ENCODE measurements at regions not wholly inside any gene's neighbourhood (a gene's known extent, or its start where the extent isn't known, plus 50 kb on each side); places are given as distances from the start of the nearest gene placed in this dataset.

DNA sequence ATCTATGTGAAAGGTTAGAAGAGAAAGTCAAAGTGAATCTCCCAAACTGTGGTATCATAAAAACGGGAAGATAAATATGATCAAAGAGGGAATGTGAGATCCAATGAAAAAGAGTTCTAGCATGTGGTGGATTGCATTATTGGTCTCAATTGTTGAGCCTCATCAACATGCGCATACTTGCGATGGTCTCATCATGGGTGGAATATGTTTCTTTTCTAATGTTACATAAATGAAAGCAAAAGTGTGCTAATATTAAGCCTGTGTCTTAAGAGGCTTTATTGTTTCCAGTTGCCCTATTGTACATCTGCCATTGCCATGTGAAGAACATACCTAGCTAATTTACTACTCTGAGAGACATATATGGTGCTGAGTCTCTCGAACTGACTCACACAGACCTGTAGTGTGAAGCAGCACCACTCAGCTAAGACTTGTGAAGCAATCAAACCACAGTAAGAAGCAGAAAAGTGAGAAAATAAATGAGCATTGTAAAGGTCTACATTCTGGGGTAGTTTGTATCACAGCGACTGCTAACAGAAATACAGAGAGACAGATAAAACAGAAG, 645.5 kb upstream of the PCDH15 start:
- Mint-ChIP-seq H3K9me3 (ENCODE audit: unreplicated experiment) (no peaks in the 10 kb centered on the region), H3K4me3 (ENCODE audit: unreplicated experiment) (no peak overlapping the region), H3K27me3 (ENCODE audit: low read depth, unreplicated experiment) (no peaks in the 10 kb centered on the region), H3K4me1 (ENCODE audit: low read depth, unreplicated experiment) (no peaks in the 10 kb centered on the region), H3K27ac (ENCODE audit: unreplicated experiment) (no peak overlapping the region), H3K36me3 (ENCODE audit: low read depth, unreplicated experiment) (no peaks in the 10 kb centered on the region)
- no peak overlapping the region for H2AFZ ChIP-seq (ENCODE audit: low read depth, low read length)
- no peaks in the 10 kb centered on the region for H3K4me1 ChIP-seq (ENCODE audit: insufficient read depth, low read length)
- H3K27me3 ChIP-seq (ENCODE audit: insufficient read depth, low read length): no peaks in the 10 kb centered on the region
- FAIRE-seq (no peak), DNase-seq (ENCODE audit: low read depth) (no peak)
- H3K4me3 ChIP-seq (ENCODE audit: insufficient read depth, low read depth, low read length): no peak overlapping the region
- H4K20me1 ChIP-seq (ENCODE audit: insufficient read depth, low read length): no peaks in the 10 kb centered on the region
- no peak overlapping the region for H3K4me2 ChIP-seq (ENCODE audit: low read length)
- no peaks in the 10 kb centered on the region for H3K9me3 ChIP-seq (ENCODE audit: insufficient read depth, low read depth, low read length)
- no peak overlapping the region for H3K9ac ChIP-seq (ENCODE audit: low read length)
- no peaks in the 10 kb centered on the region for H3K79me2 ChIP-seq (ENCODE audit: insufficient read depth, low read length)
- no peak overlapping the region for H3K27ac ChIP-seq (ENCODE audit: low read depth, low read length)
- H3K36me3 ChIP-seq (ENCODE audit: insufficient read depth, low read length): no peaks in the 10 kb centered on the region
- TF ChIP-seq EZH2 (IDR thresholded peaks at IDR 0.05; ENCODE audit: insufficient read depth, low read length): no peak
- TF ChIP-seq, protein P1, sequence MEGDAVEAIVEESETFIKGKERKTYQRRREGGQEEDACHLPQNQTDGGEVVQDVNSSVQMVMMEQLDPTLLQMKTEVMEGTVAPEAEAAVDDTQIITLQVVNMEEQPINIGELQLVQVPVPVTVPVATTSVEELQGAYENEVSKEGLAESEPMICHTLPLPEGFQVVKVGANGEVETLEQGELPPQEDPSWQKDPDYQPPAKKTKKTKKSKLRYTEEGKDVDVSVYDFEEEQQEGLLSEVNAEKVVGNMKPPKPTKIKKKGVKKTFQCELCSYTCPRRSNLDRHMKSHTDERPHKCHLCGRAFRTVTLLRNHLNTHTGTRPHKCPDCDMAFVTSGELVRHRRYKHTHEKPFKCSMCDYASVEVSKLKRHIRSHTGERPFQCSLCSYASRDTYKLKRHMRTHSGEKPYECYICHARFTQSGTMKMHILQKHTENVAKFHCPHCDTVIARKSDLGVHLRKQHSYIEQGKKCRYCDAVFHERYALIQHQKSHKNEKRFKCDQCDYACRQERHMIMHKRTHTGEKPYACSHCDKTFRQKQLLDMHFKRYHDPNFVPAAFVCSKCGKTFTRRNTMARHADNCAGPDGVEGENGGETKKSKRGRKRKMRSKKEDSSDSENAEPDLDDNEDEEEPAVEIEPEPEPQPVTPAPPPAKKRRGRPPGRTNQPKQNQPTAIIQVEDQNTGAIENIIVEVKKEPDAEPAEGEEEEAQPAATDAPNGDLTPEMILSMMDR (IDR thresholded peaks at IDR 0.05; ENCODE audit: insufficient read depth, low read depth, low read length): no peak

DNA sequence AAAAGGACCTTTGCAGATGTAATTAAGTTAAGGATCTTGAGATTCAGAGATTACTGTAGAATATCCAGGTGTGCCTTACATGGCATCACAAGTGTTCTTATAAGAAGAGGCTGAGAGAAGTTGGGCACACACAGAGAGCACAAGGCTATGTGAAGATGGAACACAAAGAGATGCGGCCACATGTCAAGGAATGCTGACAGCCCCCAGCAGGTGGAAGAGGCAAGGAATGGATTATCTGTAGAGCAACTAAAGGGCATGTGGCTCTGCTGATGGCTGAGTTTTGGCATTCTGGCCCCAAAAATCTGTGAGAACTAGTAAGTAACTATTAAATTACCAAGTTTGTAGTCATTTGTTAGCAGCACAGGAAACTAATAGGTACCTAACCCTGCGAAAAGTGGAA, 640.7 kb upstream of the PCDH15 start:
- H3K9ac ChIP-seq (ENCODE audit: low read length): no peak overlapping the region
- H2AFZ ChIP-seq (ENCODE audit: low read depth, low read length): no peak overlapping the region
- FAIRE-seq (no peak), DNase-seq (ENCODE audit: low read depth) (no peak)
- TF ChIP-seq EZH2 (IDR thresholded peaks at IDR 0.05; ENCODE audit: insufficient read depth, low read length): no peak
- TF ChIP-seq, protein P1 (IDR thresholded peaks at IDR 0.05; ENCODE audit: insufficient read depth, low read depth, low read length): no peak
- Mint-ChIP-seq H3K4me3 (ENCODE audit: unreplicated experiment) (no peak overlapping the region), H3K9me3 (ENCODE audit: unreplicated experiment) (no peaks in the 10 kb centered on the region), H3K4me1 (ENCODE audit: low read depth, unreplicated experiment) (no peaks in the 10 kb centered on the region), H3K27me3 (ENCODE audit: low read depth, unreplicated experiment) (no peaks in the 10 kb centered on the region), H3K27ac (ENCODE audit: unreplicated experiment) (no peak overlapping the region), H3K36me3 (ENCODE audit: low read depth, unreplicated experiment) (no peaks in the 10 kb centered on the region)
- H3K4me3 ChIP-seq (ENCODE audit: insufficient read depth, low read depth, low read length): no peak overlapping the region
- no peaks in the 10 kb centered on the region for H3K79me2 ChIP-seq (ENCODE audit: insufficient read depth, low read length)
- no peaks in the 10 kb centered on the region for H3K9me3 ChIP-seq (ENCODE audit: insufficient read depth, low read depth, low read length)
- H3K27ac ChIP-seq (ENCODE audit: low read depth, low read length): no peak overlapping the region
- no peaks in the 10 kb centered on the region for H3K27me3 ChIP-seq (ENCODE audit: insufficient read depth, low read length)
- H4K20me1 ChIP-seq (ENCODE audit: insufficient read depth, low read length): no peaks in the 10 kb centered on the region
- no peaks in the 10 kb centered on the region for H3K36me3 ChIP-seq (ENCODE audit: insufficient read depth, low read length)
- no peaks in the 10 kb centered on the region for H3K4me1 ChIP-seq (ENCODE audit: insufficient read depth, low read length)
- H3K4me2 ChIP-seq (ENCODE audit: low read length): no peak overlapping the region

DNA sequence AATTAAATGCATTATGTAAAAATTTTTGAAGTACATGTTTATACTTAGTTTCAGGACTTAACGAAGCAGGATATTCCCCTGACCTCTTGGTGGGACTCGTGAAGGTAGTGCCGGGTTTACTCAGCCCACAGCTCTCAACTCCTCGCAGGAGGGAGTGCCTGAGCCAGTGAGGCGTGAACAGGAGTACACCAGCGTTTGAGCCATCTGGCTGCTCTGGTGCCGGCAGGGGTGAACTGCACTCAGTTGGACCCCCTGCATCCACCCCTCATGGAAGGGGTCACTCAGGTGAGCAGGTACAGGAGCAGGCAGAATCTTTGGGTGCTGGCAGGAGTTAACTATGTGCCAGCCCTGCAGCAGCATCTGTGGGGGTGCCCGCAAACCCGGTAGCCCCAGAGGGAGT, 625.1 kb upstream of the PCDH15 start:
- Histone ChIP-seq H3K9me3 (ENCODE audit: insufficient read depth, low read depth, low read length) (no peaks in the 10 kb centered on the region), H4K20me1 (ENCODE audit: insufficient read depth, low read length) (no peaks in the 10 kb centered on the region), H3K9ac (ENCODE audit: low read length) (no peak overlapping the region), H3K4me3 (ENCODE audit: insufficient read depth, low read depth, low read length) (no peak overlapping the region), H2AFZ (ENCODE audit: low read depth, low read length) (no peak overlapping the region), H3K27me3 (ENCODE audit: insufficient read depth, low read length) (no peaks in the 10 kb centered on the region), H3K79me2 (ENCODE audit: insufficient read depth, low read length) (no peaks in the 10 kb centered on the region), H3K36me3 (ENCODE audit: insufficient read depth, low read length) (no peaks in the 10 kb centered on the region), H3K4me2 (ENCODE audit: low read length) (no peak overlapping the region), H3K27ac (ENCODE audit: low read depth, low read length) (no peak overlapping the region), H3K4me1 (ENCODE audit: insufficient read depth, low read length) (no peaks in the 10 kb centered on the region)
- Mint-ChIP-seq H3K4me3 (ENCODE audit: unreplicated experiment) (no peak overlapping the region), H3K27me3 (ENCODE audit: low read depth, unreplicated experiment) (no peaks in the 10 kb centered on the region), H3K9me3 (ENCODE audit: unreplicated experiment) (peaks cover 3% of the 10 kb centered on the region), H3K36me3 (ENCODE audit: low read depth, unreplicated experiment) (no peaks in the 10 kb centered on the region), H3K4me1 (ENCODE audit: low read depth, unreplicated experiment) (no peaks in the 10 kb centered on the region), H3K27ac (ENCODE audit: unreplicated experiment) (no peak overlapping the region)
- no peak for DNase-seq (ENCODE audit: low read depth)
- FAIRE-seq: no peak
- no peak for TF ChIP-seq EZH2 (IDR thresholded peaks at IDR 0.05; ENCODE audit: insufficient read depth, low read length)
- TF ChIP-seq, protein P1 (IDR thresholded peaks at IDR 0.05; ENCODE audit: insufficient read depth, low read depth, low read length): no peak

Measured in astrocyte (in vitro differentiated cells and primary cell).